Keratinocyte (primary cell): ENCODE measurements at regions not wholly inside any gene's neighbourhood (a gene's known extent, or its start where the extent isn't known, plus 50 kb on each side); places are given as distances from the start of the nearest gene placed in this dataset.

ENCODE experiments used
- DNase-seq: peaks from one replicate; pipeline ENCODE4 v3.0.0-alpha.2; 2011; ENCODE audit warnings: low read depth, missing footprints, low spot score
- FAIRE-seq: peaks from 2 replicates; lab custom pipeline; 2011; peaks lifted over from hg19 to GRCh38; lab: Jason Lieb, UNC
- H2AFZ ChIP-seq: 2 replicates; pipeline ENCODE4 v1.6.0; 2012; ENCODE audit warnings: low read length, control low read depth, inconsistent platforms; ENCODE audit not compliant: control insufficient read depth
- H3K27ac ChIP-seq: 2 replicates; pipeline ENCODE4 v1.5.1; 2011; ENCODE audit warnings: low read length; ENCODE audit not compliant: control insufficient read depth, insufficient read depth
- H3K27me3 ChIP-seq: 3 replicates; pipeline ENCODE4 v1.6.0; 2011; ENCODE audit warnings: low read length; ENCODE audit not compliant: control insufficient read depth, insufficient read depth; ENCODE audit errors: extremely low read depth
- H3K36me3 ChIP-seq, 2 experiments: 2 replicates in 1 of 2; 3 replicates in 1 of 2; pipeline ENCODE4 v1.5.1; 2011; ENCODE audit warnings: low read length in 2 of 2, mild to moderate bottlenecking in 1 of 2; ENCODE audit not compliant: control insufficient read depth in 2 of 2, insufficient read depth in 2 of 2; ENCODE audit errors: extremely low read depth in 1 of 2
- H3K4me1 ChIP-seq: 3 replicates; pipeline ENCODE4 v1.5.1; 2011; ENCODE audit warnings: low read length; ENCODE audit not compliant: control insufficient read depth, insufficient read depth; ENCODE audit errors: extremely low read depth
- H3K4me2 ChIP-seq: 3 replicates; pipeline ENCODE4 v1.6.0; 2011; ENCODE audit warnings: low read depth, low read length; ENCODE audit not compliant: control insufficient read depth, insufficient read depth; ENCODE audit errors: extremely low read depth
- H3K4me3 ChIP-seq, 3 experiments: fragments of 200-600 bp in 1 of 3; sonication (generic) in 1 of 3; 2 replicates in 2 of 3; 3 replicates in 1 of 3; pipeline ENCODE4 v1.5.1; 2011 to 2016; ENCODE audit warnings: low read length in 3 of 3, mild to moderate bottlenecking in 3 of 3, control low read depth in 2 of 3, inconsistent platforms in 1 of 3, low read depth in 1 of 3, mixed read lengths in 1 of 3, mixed run types in 1 of 3, moderate library complexity in 1 of 3; ENCODE audit not compliant: control insufficient read depth in 2 of 3, insufficient read depth in 2 of 3; ENCODE audit errors: extremely low read depth in 1 of 3
- H3K79me2 ChIP-seq: 2 replicates; pipeline ENCODE4 v1.6.0; 2012; ENCODE audit warnings: low read length; ENCODE audit not compliant: control insufficient read depth, insufficient read depth
- H3K9ac ChIP-seq: 3 replicates; pipeline ENCODE4 v1.6.0; 2011; ENCODE audit warnings: low read length; ENCODE audit not compliant: control insufficient read depth, insufficient read depth; ENCODE audit errors: extremely low read depth
- H3K9me1 ChIP-seq: 3 replicates; pipeline ENCODE4 v1.6.0; 2011; ENCODE audit warnings: low read length; ENCODE audit not compliant: control insufficient read depth, insufficient read depth; ENCODE audit errors: extremely low read depth
- H3K9me3 ChIP-seq: 2 replicates; pipeline ENCODE4 v1.5.1; 2012; ENCODE audit warnings: low read depth, low read length; ENCODE audit not compliant: control insufficient read depth
- H4K20me1 ChIP-seq: 3 replicates; pipeline ENCODE4 v1.6.0; 2011; ENCODE audit warnings: low read length; ENCODE audit not compliant: control insufficient read depth, insufficient read depth; ENCODE audit errors: extremely low read depth
- EZH2 ChIP-seq: IDR thresholded peaks from one replicate; pipeline ENCODE4 v1.6.1; 2012; ENCODE audit warnings: inconsistent platforms, mild to moderate bottlenecking, low read length, moderate library complexity
- dilution Hi-C: fragments of 300-500 bp; cut with MboI; formaldehyde crosslinking; loops from one replicate; pipeline ENCODE4 v1.7.0; 2020; ENCODE audit warnings: low sequenced_read_pairs; ENCODE audit not compliant: extremely low pct_ligation_motif_present
- TF ChIP-seq, protein P1 (sequence below), 3 experiments: IDR thresholded peaks in 1 of 3; conservative IDR thresholded peaks in 1 of 3; optimal IDR thresholded peaks in 1 of 3; 2 replicates in 2 of 3; 3 replicates in 1 of 3; pipeline versions ENCODE3 to v1.5.1; 2011; ENCODE audit warnings: low read length in 3 of 3, mild to moderate bottlenecking in 3 of 3, moderate library complexity in 2 of 3, control low read depth in 1 of 3, inconsistent platforms in 1 of 3; ENCODE audit not compliant: insufficient read depth in 2 of 3; ENCODE audit errors: extremely low read depth in 1 of 3

- no peak overlapping the region for H3K27ac ChIP-seq
Observed at GRCh38 chr2:8211384-8211783, 470.5 kb upstream of the ID2 start.

GRCh38 chr2:8212239-8212638 is 469.6 kb upstream of the ID2 start:
- H4K20me1 ChIP-seq = no peaks in the 10 kb centered on the region
- no peaks in the 10 kb centered on the region for H3K9me1 ChIP-seq
- H3K4me1 ChIP-seq = no peaks in the 10 kb centered on the region
- H3K4me3 ChIP-seq = no peak overlapping the region
- no peak overlapping the region for H3K27ac ChIP-seq
- DNase-seq (no peak), FAIRE-seq (no peak)
- no peak overlapping the region for H3K9ac ChIP-seq
- H3K4me2 ChIP-seq = no peak overlapping the region
- H3K27me3 ChIP-seq = no peaks in the 10 kb centered on the region
- H3K79me2 ChIP-seq = no peaks in the 10 kb centered on the region
- no peak overlapping the region for H2AFZ ChIP-seq
- dilution Hi-C loops = no loop called here
- no peaks in the 10 kb centered on the region for H3K9me3 ChIP-seq
- no peak for TF ChIP-seq EZH2
- TF ChIP-seq, protein P1, sequence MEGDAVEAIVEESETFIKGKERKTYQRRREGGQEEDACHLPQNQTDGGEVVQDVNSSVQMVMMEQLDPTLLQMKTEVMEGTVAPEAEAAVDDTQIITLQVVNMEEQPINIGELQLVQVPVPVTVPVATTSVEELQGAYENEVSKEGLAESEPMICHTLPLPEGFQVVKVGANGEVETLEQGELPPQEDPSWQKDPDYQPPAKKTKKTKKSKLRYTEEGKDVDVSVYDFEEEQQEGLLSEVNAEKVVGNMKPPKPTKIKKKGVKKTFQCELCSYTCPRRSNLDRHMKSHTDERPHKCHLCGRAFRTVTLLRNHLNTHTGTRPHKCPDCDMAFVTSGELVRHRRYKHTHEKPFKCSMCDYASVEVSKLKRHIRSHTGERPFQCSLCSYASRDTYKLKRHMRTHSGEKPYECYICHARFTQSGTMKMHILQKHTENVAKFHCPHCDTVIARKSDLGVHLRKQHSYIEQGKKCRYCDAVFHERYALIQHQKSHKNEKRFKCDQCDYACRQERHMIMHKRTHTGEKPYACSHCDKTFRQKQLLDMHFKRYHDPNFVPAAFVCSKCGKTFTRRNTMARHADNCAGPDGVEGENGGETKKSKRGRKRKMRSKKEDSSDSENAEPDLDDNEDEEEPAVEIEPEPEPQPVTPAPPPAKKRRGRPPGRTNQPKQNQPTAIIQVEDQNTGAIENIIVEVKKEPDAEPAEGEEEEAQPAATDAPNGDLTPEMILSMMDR (optimal IDR thresholded peaks at IDR 0.05 in 1 of 3, IDR thresholded peaks at IDR 0.05 in 1 of 3, conservative IDR thresholded peaks at IDR 0.05 in 1 of 3; ENCODE audit: extremely low read depth in 1 of 3, insufficient read depth in 2 of 3, low read length in 3 of 3) = no peak
- H3K36me3 ChIP-seq = no peaks in the 10 kb centered on the region

More at GRCh38 chr2:8211384-8211783, 470.5 kb upstream of the ID2 start:
- Histone ChIP-seq H3K4me3 (no peak overlapping the region), H2AFZ (no peak overlapping the region), H3K27me3 (no peaks in the 10 kb centered on the region), H3K79me2 (no peaks in the 10 kb centered on the region), H3K4me2 (no peak overlapping the region), H3K4me1 (no peaks in the 10 kb centered on the region), H4K20me1 (no peaks in the 10 kb centered on the region), H3K9me3 (no peaks in the 10 kb centered on the region), H3K9ac (no peak overlapping the region), H3K9me1 (no peaks in the 10 kb centered on the region), H3K36me3 (no peaks in the 10 kb centered on the region)
- TF ChIP-seq EZH2 = no peak
- TF ChIP-seq, protein P1 (optimal IDR thresholded peaks at IDR 0.05 in 1 of 3, IDR thresholded peaks at IDR 0.05 in 1 of 3, conservative IDR thresholded peaks at IDR 0.05 in 1 of 3; ENCODE audit: extremely low read depth in 1 of 3, insufficient read depth in 2 of 3, low read length in 3 of 3) = no peak
- dilution Hi-C loops = no loop called here
- FAIRE-seq = no peak
- no peak for DNase-seq
